ENCODE measurements at regions not wholly inside any gene's neighbourhood (a gene's known extent, or its start where the extent isn't known, plus 50 kb on each side); places are given as distances from the start of the nearest gene placed in this dataset.
A peak's percentile ranks its signal among the peaks of the same experiment; 100 is the strongest.
"Not testable (repeated sequence)": the region's sequence is repeated elsewhere in the genome, so short reads cannot be mapped to it uniquely, and the experiment has no call there.

DNA sequence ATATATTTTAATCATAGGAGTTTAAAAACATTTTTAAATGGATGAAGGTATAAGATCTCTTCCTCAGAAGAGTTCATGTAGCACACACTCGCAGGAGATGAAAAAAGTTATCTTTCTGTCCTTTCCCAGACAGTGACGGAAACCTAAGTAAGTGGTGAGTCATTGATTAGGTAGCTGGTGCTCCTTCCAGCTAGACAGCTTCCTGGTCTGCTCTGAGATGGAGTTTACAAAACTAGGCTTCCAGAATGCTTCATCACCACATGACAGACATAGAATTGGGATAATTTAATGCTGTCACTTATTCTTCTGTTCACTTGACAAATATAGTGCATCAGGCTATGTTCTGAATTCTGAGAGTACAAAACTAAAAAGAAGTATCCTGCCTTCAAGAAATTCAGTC is 2393.0 kb upstream of the C9orf72 start:
- DNase-seq, result no peak

DNA sequence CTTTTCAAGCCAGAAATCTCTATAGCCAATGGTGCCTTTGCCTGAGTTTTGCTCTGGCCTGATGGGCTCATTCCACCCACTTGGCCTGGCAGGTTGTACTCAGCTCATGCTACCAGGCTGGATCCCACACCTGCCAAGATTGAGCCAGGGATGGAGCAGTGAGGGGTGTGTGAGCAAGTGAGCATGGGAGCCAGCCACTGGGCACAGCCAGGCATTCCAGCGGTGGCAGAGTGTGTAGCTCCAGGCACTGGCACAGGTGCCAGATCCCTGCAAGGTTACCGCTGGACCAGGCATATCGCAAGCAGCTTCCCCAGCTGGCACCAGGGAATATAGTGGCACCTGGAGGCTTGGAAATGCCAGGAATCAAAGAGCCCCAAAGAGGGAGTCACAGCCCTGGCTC is 2395.6 kb upstream of the C9orf72 start:
- no peak for DNase-seq

DNA sequence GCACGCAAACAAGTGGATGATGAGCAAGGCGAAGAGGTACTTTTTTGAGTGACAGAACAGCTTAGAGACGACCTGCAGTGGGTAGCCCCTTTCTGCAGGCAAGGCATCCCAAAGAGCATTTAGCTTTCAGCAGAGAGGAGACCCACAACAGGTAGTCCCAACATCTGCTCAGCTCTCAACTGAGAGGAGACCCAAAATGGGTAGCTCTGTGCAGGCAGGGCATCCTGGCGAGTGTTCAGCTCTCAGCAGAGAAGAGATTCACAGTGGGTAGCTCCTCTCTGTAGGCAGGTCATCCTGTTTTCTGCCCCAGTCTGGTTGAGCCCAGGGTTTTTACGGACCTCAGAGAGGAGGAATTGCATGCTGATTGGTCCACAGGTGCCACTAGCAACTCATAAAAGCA is 2396.1 kb upstream of the C9orf72 start:
- no peak for DNase-seq

DNA sequence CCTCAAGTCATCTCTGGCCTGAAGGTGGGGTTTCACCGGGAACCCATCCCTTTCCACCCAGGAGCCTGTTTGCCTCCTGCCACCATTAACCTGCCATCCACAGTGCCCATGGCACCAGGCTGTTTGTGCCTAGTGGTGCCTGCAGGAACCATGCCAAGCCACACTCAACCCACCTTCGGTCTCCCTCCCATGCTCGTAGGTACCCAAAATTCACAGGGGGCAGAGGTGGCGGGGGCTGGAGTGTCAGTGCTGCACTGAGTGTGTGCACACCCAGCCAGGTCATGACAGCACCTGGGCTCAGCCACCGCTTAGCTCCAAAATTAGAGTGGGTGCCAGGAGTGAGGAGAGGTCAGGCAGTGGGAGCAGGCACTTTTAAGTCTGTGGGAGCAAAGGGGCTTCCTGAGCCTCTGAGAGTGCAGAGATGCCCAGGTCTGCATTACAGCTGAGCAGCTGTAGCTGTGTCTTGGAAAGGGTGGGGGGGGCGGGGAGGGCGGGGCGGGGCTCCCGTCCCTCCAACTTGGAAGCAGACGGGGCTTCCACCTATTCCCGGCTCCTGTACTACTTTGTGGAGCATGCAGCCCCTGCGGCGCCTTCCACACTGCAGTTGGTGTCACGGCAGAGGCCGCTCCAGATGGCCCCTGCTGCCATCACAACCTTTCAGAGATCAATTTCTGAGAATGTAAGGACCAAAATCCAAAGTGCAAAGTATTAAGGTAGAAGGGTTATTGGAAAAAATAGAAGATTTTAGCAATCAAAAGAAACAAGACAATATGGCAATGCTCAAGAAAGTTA is 2396.8 kb upstream of the C9orf72 start:
- DNase-seq, result no peak

DNA sequence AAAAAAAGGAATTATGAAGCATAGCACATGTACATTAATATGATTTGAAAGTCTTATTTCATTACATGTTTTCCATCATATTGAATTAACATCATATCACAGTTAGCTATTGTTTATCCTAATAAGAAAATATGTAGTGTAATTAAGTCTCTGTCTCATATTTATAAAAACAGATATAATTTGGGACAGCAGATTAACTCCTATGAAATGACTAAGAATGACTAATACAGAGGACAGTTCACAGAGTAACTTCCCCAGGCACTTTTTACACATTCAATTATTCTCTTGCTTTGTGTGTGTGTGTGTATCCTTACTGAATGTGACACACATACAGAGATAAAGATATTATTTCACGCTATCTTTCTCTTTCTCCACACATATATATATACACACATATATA is 2400.9 kb upstream of the C9orf72 start:
- no peak for DNase-seq

DNA sequence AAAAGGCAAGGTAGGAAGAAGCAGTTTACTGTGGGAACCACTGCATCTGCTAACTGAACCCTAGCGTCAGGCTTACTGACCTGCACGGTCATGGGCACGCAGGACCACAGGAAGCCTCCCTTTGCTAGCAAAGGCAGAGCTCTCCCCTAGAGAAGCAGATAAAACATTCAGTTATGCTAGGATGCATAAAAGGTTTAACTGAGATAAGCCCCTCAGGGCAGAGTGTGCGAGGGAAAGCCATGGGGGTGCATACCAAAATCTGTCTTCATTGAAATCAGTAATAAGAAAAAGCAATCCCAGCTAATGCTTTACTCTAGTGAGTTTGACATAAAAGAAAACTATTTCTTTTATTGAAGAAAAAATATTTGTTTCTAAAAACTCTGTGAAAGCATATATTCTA is 2403.7 kb upstream of the C9orf72 start:
- no peak for DNase-seq

DNA sequence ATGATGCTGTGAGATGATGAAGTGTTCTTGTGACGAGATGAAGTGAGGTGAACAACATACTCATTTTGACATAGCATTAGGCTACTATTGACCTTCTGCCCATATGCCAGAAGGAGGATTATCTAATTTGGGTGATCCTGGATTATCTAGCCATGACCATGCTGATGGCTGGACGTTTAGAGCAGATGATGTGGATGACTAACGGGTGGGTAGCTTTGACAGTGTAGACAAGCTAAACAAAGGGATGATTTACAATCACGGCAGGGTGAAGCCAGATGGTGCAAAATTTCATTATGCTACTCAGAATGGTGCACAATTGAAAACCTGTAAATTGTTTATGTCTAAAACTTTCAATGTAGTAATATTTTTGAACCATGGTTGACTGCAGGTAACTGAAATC is 2403.4 kb upstream of the ACO1 start:
- no peak for DNase-seq

DNA sequence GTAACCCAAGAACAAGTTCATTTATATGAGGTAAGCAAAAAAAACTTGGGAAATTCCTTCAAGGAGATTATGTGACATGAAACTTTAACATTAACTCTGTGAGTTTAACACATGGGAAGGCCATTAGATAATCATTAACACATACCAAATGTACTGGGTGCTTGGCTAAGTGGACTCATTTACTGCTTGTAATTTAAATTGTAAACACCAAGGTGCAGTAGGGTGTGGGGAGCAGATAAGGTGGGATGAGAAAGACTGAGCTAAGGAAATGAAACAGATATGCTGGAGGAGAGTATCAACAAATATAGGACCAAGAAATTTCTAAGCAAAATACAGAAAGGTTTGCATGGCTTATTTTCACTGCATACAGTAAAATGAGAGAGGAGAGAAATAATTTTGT is 2384.8 kb upstream of the ACO1 start:
- DNase-seq, result no peak

DNA sequence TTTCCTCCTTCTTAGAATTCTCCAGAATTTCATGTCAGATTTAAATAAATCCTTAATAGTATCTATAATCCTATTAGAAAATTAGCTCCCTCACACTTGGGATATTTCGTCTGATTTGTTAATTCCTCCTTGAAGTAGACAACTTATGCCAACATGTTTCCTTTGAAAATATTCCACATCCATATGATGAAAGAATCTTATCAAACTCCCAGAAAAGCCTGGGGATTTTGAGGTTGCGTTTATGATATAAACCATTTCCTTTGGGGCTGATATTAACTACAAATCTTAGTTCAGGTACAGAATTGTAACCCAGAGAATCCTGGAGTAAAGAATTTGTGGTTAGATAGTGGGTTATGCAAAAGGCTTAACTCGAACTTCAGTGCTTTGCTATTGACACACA is 2373.8 kb upstream of the ACO1 start:
- no peak for DNase-seq

DNA sequence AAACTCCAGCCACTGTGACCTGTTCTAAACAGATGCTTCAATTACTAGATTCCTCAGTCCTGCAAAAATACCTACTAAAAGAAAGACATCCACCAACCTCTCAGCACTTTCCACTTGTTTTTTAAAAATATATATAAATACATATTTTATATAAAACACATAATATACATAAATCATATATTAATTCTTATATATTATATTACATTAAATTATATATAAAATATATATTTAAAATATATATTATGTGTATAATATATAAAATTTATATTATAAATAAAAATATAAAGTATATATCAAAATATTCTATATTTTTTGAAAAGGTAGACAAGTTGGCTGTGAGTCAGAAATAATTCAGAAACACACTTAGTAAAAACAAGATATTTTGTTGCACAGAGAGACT is 2371.8 kb upstream of the ACO1 start:
- DNase-seq, result no peak

DNA sequence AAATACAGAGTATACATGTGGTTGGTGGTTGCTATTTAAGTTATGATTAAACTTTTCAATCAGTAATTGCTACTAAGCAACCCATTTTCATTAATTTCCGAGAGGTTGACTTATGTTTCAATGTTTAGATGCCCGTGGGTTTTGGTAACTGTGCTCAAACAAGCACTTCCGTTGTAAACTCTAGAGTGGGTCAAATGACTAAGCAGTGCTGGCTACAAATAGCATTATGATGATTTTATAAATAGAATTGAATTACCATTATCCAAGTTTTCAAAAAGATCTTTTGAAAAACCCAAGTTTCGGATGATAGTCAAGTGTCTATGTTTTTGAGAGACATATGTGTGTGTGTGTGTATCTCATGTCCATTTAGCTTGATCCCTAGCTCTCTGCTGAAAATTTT is 2369.4 kb upstream of the ACO1 start:
- no peak for DNase-seq

DNA sequence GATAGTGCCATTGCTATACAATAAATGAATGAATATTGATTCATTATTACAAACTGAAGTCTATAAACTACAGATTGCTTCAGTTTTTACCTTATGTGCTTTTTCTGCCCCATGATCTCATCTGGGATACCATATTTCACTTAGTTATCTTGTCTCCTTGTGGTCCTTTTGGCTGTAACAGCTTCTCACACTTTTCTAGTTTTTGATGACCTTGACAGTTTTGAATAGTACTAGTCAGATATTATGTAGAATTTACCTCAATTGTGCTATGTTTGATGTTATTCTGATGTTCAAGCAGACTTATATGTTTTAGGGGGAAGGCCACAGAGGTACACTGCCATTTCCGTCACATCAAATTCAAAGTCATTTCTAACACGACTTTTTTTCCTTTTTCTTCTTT is 2364.3 kb upstream of the ACO1 start:
- no peak for DNase-seq

DNA sequence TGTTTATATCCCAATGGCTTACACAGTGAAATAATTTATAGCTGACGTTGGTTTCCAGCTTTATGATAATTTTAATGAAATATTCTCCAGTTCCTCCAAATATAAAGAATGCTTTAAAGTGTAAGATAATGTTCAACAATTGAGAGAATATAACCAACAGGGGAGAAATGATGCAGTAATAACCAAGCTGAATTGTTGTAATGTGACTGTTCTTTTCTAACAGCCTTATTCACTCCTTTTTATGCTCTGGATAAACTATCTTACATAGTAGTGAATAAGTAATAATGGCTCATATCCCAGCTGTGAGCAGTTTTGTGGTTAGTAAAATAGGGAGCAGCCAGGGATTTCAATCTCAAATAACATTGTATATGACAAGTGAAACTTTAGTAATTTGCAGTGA is 2348.7 kb upstream of the ACO1 start:
- DNase-seq, result no peak

DNA sequence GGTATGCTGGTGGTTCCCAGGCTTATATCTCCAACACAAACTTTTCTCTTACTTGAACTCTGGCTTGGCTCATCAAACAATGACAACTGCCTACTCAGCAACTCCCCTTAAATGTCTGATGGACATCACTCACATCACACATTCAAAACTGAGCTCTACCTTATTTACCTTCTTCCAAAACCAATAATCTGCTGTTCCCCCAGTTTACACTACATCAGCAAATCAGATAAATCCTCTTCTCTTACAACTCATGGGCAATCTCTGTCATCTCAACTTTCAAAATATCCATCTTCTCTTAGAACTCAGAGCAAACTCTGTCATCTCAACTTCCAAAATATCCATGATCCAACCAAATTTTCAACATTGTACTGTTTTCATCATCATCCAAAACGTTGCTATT is 2347.9 kb upstream of the ACO1 start:
- DNase-seq, result no peak

DNA sequence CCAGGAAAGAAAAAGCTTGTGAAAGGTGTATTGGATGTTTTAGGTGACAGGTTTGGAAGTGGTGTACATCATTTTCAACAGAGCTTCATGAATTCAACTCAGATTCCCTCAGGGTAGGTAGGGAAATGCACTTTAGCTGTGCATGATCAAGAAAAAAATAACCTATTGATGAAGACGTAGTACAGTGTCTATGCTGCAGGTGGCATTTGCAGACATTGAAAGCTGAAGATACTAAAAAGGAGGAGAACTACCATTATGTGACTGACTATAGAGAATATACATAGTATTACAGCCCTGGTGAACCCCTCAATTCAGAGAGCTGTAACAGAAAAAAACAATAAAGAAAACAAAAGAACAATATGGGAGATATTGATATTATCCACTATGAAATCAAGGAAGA is 2344.7 kb upstream of the ACO1 start:
- no peak for DNase-seq

DNA sequence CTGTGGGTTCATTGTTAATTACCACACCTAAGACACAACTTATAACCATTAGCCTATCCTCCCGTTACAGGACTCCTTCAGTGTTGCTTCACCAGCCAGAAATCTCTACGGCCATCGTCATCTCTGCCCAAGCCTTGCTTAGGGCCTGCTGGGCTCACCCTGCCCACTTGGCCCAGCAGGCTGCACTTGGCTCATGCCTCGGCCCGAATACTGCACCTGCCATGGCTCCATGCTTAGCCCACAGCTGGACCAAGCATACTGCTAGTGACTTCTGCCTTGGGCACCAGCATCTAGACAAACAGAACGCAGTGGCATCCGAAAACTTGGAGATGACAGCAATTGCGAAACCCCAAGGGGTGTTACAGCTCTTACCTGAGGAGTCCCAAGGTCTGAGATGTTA is 2336.0 kb upstream of the ACO1 start:
- DNase-seq, result no peak

DNA sequence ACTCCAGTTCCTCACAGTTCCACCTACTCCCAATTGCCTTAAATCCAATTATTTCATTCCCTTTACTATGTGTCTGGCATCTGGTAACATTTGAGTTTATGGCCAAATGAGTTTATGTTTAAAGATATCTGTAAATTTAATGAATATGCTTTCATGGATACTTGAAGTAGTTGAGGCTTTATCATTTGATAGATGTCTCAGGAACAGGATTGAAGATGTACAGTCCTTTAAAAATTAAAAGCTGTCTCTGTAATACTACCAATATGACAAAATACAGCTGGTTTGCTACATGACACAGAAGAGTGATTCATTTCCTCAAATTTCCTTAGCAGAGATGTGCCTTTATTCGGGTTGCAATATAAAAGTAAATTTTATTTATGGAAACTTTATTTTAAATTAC is 2326.0 kb upstream of the ACO1 start:
- no peak for DNase-seq

DNA sequence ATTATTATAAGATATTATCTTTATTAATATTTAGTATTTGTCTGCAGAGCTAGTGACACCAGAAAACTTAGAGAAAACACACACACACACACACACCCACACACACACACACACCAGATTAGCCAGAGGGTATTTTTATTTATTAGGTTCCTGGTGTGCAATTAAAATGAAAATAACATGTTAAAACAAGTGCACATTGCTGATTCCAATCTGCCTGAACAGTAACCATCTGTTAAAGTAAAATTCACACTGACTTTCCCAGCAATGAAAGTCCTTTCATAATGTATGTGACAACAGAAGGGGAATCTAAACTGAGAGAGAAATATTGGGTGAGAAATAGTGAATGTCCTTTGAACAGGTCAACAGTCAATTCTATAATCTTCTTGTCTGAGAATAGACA is 2323.5 kb upstream of the ACO1 start:
- no peak for DNase-seq

DNA sequence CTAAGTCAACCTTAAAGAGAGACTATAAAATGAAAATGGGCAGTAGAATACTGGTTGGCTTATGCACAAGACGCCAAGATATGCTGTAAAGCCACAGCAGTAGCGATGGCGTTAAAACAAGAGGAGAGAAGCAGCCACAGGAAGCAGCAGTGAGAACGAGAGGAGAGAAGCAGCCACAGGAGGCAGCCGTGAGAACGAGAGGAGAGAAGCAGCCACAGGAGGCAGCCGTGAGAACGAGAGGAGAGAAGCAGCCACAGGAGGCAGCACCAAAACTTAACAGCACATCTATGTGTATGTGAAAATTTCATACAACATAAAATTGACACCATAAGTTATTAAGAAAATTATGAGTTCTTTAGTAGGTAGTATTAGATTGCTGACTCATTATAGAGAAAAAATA is 2318.6 kb upstream of the ACO1 start:
- no peak for DNase-seq

DNA sequence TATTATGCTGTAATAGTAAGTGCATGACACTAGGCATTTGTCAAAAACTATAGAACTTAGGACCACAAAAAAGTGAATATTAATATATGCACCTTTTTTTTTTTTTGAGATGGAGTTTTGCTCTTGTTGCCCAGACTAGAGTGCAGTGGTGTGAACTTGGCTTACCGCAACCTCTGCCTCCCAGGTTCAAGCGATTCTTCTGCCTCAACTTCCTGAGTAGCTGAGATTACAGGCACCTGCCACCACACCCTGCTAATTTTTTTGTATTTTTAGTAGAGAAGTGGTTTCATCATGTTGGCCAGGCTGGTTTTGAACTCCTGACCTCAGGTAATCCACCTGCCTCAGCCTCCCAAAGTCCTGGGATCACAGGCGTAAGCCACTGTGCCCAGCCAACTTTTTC is 2315.2 kb upstream of the ACO1 start:
- DNase-seq, result not testable (repeated sequence)

DNA sequence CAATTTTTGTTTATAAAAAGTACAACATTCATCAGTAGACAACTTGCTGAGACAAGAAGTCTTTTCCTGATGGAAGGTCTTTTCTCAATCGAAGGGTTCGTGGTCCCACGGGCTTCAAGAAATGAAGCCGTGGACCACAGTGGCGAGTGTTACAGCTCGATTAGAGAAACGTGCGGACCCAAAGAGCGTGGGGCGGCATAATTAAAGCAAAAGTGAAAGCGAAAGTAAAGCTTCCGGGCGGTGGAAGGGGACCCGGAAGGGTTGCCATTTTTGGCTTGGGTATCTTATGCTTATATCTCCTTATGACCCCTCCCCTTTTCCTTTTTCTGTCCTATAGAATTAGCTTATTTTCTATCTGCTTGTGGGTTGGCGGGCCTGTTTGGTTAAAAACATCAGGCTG is 2309.4 kb upstream of the ACO1 start:
- DNase-seq, result no peak

DNA sequence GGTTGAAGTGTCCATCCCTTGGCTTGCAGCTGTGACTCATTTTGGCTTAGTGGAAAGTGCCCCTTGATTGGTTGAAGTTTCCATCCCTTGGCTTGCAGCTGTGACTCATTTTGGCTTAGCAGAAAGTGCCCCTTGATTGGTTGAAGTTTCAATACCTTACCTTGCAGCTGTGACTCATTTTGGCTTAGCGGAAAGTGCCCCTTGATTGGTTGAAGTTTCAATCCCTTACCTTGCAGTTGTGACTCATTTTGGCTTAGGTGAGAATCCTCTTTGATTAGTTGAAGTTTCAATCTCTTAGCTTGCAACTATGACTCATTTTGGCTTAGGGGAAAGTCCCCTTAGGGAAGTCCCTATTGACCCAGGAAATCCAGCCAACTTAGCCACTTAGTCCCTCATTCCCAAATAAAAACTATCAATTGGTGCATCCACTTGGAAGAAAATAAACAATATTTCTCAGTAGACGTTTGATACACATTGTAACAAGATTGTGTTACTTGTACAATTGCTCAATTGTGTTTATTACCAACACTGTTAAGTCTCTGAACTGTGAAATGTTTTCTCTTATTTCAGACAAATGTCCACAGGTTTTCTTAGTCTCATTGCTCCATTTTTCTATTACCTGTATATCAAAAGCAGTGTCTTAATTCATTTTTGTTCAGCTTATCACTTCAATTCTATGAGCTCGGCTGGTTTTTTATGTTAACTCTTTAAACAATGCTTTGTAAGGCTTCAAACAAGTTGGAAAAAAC is 2308.8 kb upstream of the ACO1 start:
- peak; percentile 26 to 42 for DNase-seq

DNA sequence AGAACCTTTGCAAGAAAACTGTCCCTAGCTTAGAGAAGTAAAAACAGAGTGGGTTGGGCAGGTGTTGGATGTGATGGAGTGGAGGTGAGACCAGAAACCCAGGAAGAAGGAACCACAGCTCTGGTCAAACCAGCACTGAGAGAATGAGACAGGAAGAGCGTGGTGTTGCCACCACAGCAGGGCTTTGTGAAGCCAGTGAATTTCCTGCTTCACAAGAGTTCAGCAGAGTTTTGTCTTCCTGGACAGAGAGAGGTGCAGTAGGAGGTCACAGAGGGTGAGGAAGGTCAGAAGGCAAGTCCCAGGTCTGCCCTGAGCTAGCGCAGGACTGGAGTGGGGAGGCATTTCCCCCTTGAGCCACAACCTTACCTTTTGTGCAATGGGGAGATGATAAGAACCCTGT is 2306.2 kb upstream of the ACO1 start:
- DNase-seq, result no peak

DNA sequence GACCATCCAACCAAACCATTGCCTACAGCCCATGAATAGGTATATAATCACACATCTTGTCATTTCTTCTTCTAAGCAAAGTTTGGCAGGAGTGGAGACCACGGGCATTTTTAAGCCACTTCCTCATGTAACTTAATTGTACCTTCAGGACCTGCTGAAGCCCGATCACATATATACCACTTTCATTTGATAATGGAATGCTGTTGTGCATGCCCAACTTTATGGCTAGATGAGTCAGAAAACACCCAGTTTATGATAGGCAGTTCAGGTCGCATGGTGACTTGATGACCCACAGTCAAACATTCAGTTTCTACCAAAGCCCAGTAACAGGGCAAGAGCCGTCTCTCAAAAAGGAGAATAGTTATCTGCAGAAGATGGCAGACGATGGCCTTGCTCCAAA is 2295.0 kb upstream of the ACO1 start:
- no peak for DNase-seq
